ENCODE measurements at regions not wholly inside any gene's neighbourhood (a gene's known extent, or its start where the extent isn't known, plus 50 kb on each side); places are given as distances from the start of the nearest gene placed in this dataset.
A peak's percentile ranks its signal among the peaks of the same experiment; 100 is the strongest.

- DNase-seq (ENCODE audit: low read depth): no peak
These were observed 439.6 kb upstream of the REG3G start for GRCh38 chr2:78585871-78586270.

- no peak for DNase-seq (ENCODE audit: low read depth)
These were observed 439.2 kb upstream of the REG3G start for GRCh38 chr2:78586316-78586715.

GRCh38 chr2:78589871-78590270, 435.6 kb upstream of the REG3G start:
- DNase-seq (ENCODE audit: low read depth): no peak

- DNase-seq (ENCODE audit: low read depth): no peak
These were observed 433.0 kb upstream of the REG3G start for GRCh38 chr2:78592491-78592890.

- no peak for DNase-seq (ENCODE audit: low read depth)
These were observed 424.4 kb upstream of the REG3G start for GRCh38 chr2:78601113-78601512.

GRCh38 chr2:78602862-78603261, 422.6 kb upstream of the REG3G start:
- no peak for DNase-seq (ENCODE audit: low read depth)

- DNase-seq (ENCODE audit: low read depth): no peak
These were observed 418.6 kb upstream of the REG3G start for GRCh38 chr2:78606895-78607294.

GRCh38 chr2:78614726-78615125, 410.8 kb upstream of the REG3G start:
- no peak for DNase-seq (ENCODE audit: low read depth)

- no peak for DNase-seq (ENCODE audit: low read depth)
These were observed 409.5 kb upstream of the REG3G start for GRCh38 chr2:78615956-78616355.

GRCh38 chr2:78634425-78634824, 391.1 kb upstream of the REG3G start:
- no peak for DNase-seq (ENCODE audit: low read depth)

- peak; percentile 0 for DNase-seq (ENCODE audit: low read depth)
These were observed 380.6 kb upstream of the REG3G start for GRCh38 chr2:78644854-78645253.

- DNase-seq (ENCODE audit: low read depth): no peak
These were observed 378.8 kb upstream of the REG3G start for GRCh38 chr2:78646533-78647364.

- peak; percentile 4 for DNase-seq (ENCODE audit: low read depth)
These were observed 376.9 kb upstream of the REG3G start for GRCh38 chr2:78648558-78648957.

GRCh38 chr2:78654941-78655340, 370.6 kb upstream of the REG3G start:
- DNase-seq (ENCODE audit: low read depth): no peak

GRCh38 chr2:78676921-78677696, 348.4 kb upstream of the REG3G start:
- no peak for DNase-seq (ENCODE audit: low read depth)

- no peak for DNase-seq (ENCODE audit: low read depth)
These were observed 347.7 kb upstream of the REG3G start for GRCh38 chr2:78677774-78678173.

GRCh38 chr2:78681386-78681785, 344.1 kb upstream of the REG3G start:
- DNase-seq (ENCODE audit: low read depth): no peak

- DNase-seq (ENCODE audit: low read depth): peak; percentile 13
These were observed 342.7 kb upstream of the REG3G start for GRCh38 chr2:78682781-78683180.

GRCh38 chr2:78686625-78687153, 338.8 kb upstream of the REG3G start:
- no peak for DNase-seq (ENCODE audit: low read depth)

GRCh38 chr2:78699696-78700095, 325.8 kb upstream of the REG3G start:
- DNase-seq (ENCODE audit: low read depth): no peak

- DNase-seq (ENCODE audit: low read depth): no peak
These were observed 324.0 kb upstream of the REG3G start for GRCh38 chr2:78701546-78701945.

- no peak for DNase-seq (ENCODE audit: low read depth)
These were observed 317.6 kb upstream of the REG3G start for GRCh38 chr2:78707776-78708386.
